HCT116 (cell line): ENCODE measurements at regions not wholly inside any gene's neighbourhood (a gene's known extent, or its start where the extent isn't known, plus 50 kb on each side); places are given as distances from the start of the nearest gene placed in this dataset.
"Not testable (repeated sequence)": the region's sequence is repeated elsewhere in the genome, so short reads cannot be mapped to it uniquely, and the experiment has no call there.

Experiments used
- ATAC-seq: fragments of 200-7000 bp; cut with Tn5 transposase; 2 replicates; pipeline ENCODE4 v1.9.1; 2020; ENCODE audit warnings: mild to moderate bottlenecking, moderate library complexity
- BruUV-seq: library from RNA; stranded (reverse); fragments of 400-500 nt; replicated peaks from 2 replicates; lab custom pipeline; 2021; lab: Mats Ljungman, UMichigan
- CTCF ChIA-PET: fragments of 300-600 bp; sonication (Branson Sonifier 250); formaldehyde crosslinking; loops from one replicate; lab custom pipeline; 2021; ENCODE audit warnings: antibody characterized with exemption; lab: Charles Lee
- POLR2A ChIA-PET: fragments of 300-600, 350-600 bp; sonication (Branson Sonifier 250); formaldehyde crosslinking; loops from one replicate; lab custom pipeline; 2021; ENCODE audit warnings: antibody characterized with exemption; lab: Charles Lee
- RAD21 ChIA-PET, 2 experiments: fragments of 300-600 bp; sonication (Branson Sonifier 250); formaldehyde crosslinking; loops; one replicate each; lab custom pipeline; 2023; ENCODE audit warnings: low total read pairs in 2 of 2; ENCODE audit not compliant: uncharacterized antibody in 2 of 2, unreplicated experiment in 2 of 2, low non-redundant PET in 1 of 2; lab: Charles Lee
- DNase-seq: peaks from one replicate; pipeline ENCODE4 v3.0.0-alpha.2; 2010; ENCODE audit warnings: low read depth, low spot score
- H2AFZ ChIP-seq: fragments of 200-600 bp; shearing (Covaris generic), sonication (generic); 2 replicates; pipeline ENCODE4 v1.6.1; 2017; ENCODE audit warnings: low read depth, mixed run types, mixed read lengths, antibody characterized with exemption, low read length; ENCODE audit not compliant: poor library complexity, severe bottlenecking
- H3K27ac ChIP-seq: 2 replicates; pipeline ENCODE4 v1.5.1; 2012; ENCODE audit warnings: low read depth, low read length
- H3K27me3 ChIP-seq: fragments of 200-600 bp; sonication (generic); 2 replicates; pipeline ENCODE4 v1.6.1; 2016; ENCODE audit warnings: mixed run types, low read length, mixed read lengths; ENCODE audit not compliant: insufficient read depth
- H3K36me3 ChIP-seq, 2 experiments: fragments of 200-500 bp in 1 of 2; fragments of 200-600 bp in 1 of 2; sonication (Bioruptor generic) in 1 of 2; sonication (generic) in 1 of 2; 2 replicates each; pipeline versions ENCODE4 v1.5.1 to v1.6.1; 2014 to 2016; ENCODE audit warnings: low read length in 2 of 2, inconsistent platforms in 1 of 2, mixed read lengths in 1 of 2, mixed run types in 1 of 2; ENCODE audit not compliant: insufficient read depth in 2 of 2, control insufficient read depth in 1 of 2
- H3K4me1 ChIP-seq, 2 experiments: fragments of 200-600 bp in 1 of 2; sonication (generic) in 1 of 2; 2 replicates each; pipeline versions ENCODE4 v1.5.1 to v1.6.1; 2012 to 2017; ENCODE audit warnings: low read length in 2 of 2, inconsistent platforms in 1 of 2, mild to moderate bottlenecking in 1 of 2, mixed read lengths in 1 of 2, mixed run types in 1 of 2, moderate library complexity in 1 of 2; ENCODE audit not compliant: insufficient read depth in 2 of 2, control insufficient read depth in 1 of 2
- H3K4me2 ChIP-seq: fragments of 200-600 bp; sonication (generic); 2 replicates; pipeline ENCODE4 v1.6.1; 2017; ENCODE audit warnings: mixed run types, low read length, mixed read lengths
- H3K4me3 ChIP-seq, 2 experiments: fragments of 200-600 bp in 1 of 2; sonication (generic) in 1 of 2; replicated peaks in 1 of 2; 2 replicates each; pipeline ENCODE4 v1.5.1; 2011 to 2016; ENCODE audit warnings: low read length in 2 of 2, control low read depth in 1 of 2, low read depth in 1 of 2, mild to moderate bottlenecking in 1 of 2, mixed read lengths in 1 of 2, mixed run types in 1 of 2
- H3K79me2 ChIP-seq: fragments of 200-600 bp; sonication (generic); 2 replicates; pipeline ENCODE4 v1.6.1; 2017; ENCODE audit warnings: mild to moderate bottlenecking, mixed run types, low read length, moderate library complexity, mixed read lengths; ENCODE audit not compliant: insufficient read depth
- H3K9ac ChIP-seq: fragments of 200-600 bp; sonication (generic); 2 replicates; pipeline ENCODE4 v1.6.1; 2016; ENCODE audit warnings: low read length, mixed read lengths
- H3K9me2 ChIP-seq: fragments of 200-600 bp; sonication (generic), shearing (Covaris generic); 2 replicates; pipeline ENCODE4 v1.6.1; 2017; ENCODE audit warnings: mixed run types, mild to moderate bottlenecking, moderate library complexity; ENCODE audit not compliant: insufficient read depth
- H3K9me3 ChIP-seq, 2 experiments: fragments of 200-500 bp in 1 of 2; fragments of 200-600 bp in 1 of 2; sonication (Bioruptor generic) in 1 of 2; sonication (generic) in 1 of 2; 2 replicates each; pipeline ENCODE4 v1.6.1; 2014 to 2017; ENCODE audit warnings: low read length in 2 of 2, mixed read lengths in 2 of 2, inconsistent platforms in 1 of 2, low read depth in 1 of 2, mild to moderate bottlenecking in 1 of 2, mixed run types in 1 of 2, moderate library complexity in 1 of 2; ENCODE audit not compliant: control insufficient read depth in 1 of 2, insufficient read depth in 1 of 2
- H4K20me1 ChIP-seq: fragments of 200-600 bp; sonication (generic), shearing (Covaris generic); 2 replicates; pipeline ENCODE4 v1.6.1; 2017; ENCODE audit warnings: mixed run types, mild to moderate bottlenecking, moderate library complexity; ENCODE audit not compliant: insufficient read depth
- CBX3 ChIP-seq: IDR thresholded peaks from 2 replicates; pipeline ENCODE4 v1.6.1; 2012; ENCODE audit warnings: low read depth
- CEBPB ChIP-seq: IDR thresholded peaks from 2 replicates; pipeline ENCODE4 v1.6.1; 2012; ENCODE audit warnings: low read depth
- ELF1 ChIP-seq: IDR thresholded peaks from 2 replicates; pipeline ENCODE4 v1.6.1; 2012; ENCODE audit warnings: low read depth, borderline replicate concordance
- EZH2phosphoT487 ChIP-seq: fragments of 200-600 bp; IDR thresholded peaks from 2 replicates; pipeline ENCODE4 v1.6.1; 2018; ENCODE audit warnings: antibody characterized with exemption, borderline replicate concordance
- FOSL1 ChIP-seq: IDR thresholded peaks from 2 replicates; pipeline ENCODE4 v1.6.1; 2012; ENCODE audit warnings: low read depth
- POLR2A ChIP-seq: IDR thresholded peaks from 2 replicates; pipeline ENCODE4 v1.7.0; 2011; ENCODE audit warnings: borderline replicate concordance; ENCODE audit not compliant: insufficient read depth, insufficient read length; ENCODE audit errors: extremely low read depth
- POLR2AphosphoS5 ChIP-seq: IDR thresholded peaks from 2 replicates; pipeline ENCODE4 v1.6.1; 2011; ENCODE audit warnings: mild to moderate bottlenecking, low read depth, low read length, moderate library complexity
- SIN3A ChIP-seq: IDR thresholded peaks from 2 replicates; pipeline ENCODE4 v1.6.1; 2012; ENCODE audit warnings: low read depth
- SP1 ChIP-seq: IDR thresholded peaks from 2 replicates; pipeline ENCODE4 v1.6.1; 2012; ENCODE audit warnings: low read depth
- SRF ChIP-seq: IDR thresholded peaks from 2 replicates; pipeline ENCODE4 v1.6.1; 2012; ENCODE audit warnings: low read depth
- TCF7L2 ChIP-seq: IDR thresholded peaks from 2 replicates; pipeline ENCODE4 v1.7.0; 2011; ENCODE audit warnings: borderline replicate concordance, inconsistent platforms; ENCODE audit not compliant: insufficient read depth, insufficient read length; ENCODE audit errors: extremely low read depth
- ZFX ChIP-seq: fragments of 450-650 bp; IDR thresholded peaks from 2 replicates; pipeline ENCODE4 v1.6.1; 2017
- intact Hi-C: fragments of 100-400 bp; cut with micrococcal nuclease; formaldehyde crosslinking; loops from 2 replicates; pipeline ENCODE4 v1.10.0; 2022
- TF ChIP-seq, protein P1 (sequence below): IDR thresholded peaks from 2 replicates; pipeline ENCODE4 v1.6.1; 2012

DNA sequence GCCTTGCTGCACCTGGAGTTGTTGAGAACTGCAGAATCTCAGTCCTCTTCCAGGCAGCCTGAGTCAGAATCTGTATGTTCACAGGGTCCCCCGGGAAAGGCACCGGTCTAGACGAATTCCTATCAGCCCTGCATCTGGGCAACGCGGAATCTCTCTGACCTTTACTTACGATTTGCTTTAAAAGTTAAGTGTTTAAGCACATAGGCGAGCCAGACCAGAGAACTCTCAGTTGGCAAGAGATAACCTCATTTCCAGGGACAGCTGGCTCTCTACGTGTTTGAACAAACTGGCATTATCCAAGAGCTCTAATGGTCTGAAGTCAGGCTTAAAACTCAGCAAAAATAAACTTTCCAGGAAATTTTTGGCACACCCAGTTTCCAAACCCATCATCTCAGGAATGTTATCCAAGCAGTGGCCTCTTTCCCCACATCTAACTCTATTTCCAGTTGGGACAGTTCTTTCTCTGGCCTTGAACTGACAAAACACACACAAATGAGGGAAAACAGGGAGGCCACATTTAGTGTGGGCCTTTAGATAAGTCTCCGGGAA lies 53.4 kb downstream of the HES1 start:
- Histone ChIP-seq H3K9ac (no peak overlapping the region), H3K9me3 (no peaks in the 10 kb centered on the region), H3K4me2 (no peak overlapping the region), H3K9me2 (no peaks in the 10 kb centered on the region), H3K36me3 (no peaks in the 10 kb centered on the region), H3K27ac (no peak overlapping the region), H2AFZ (no peak overlapping the region), H3K4me1 (no peaks in the 10 kb centered on the region), H3K4me3 (no peak overlapping the region), H3K27me3 (no peaks in the 10 kb centered on the region), H4K20me1 (no peaks in the 10 kb centered on the region), H3K79me2 (no peaks in the 10 kb centered on the region)
- BruUV-seq: no TSS peak
- TF ChIP-seq SIN3A (no peak), EZH2phosphoT487 (no peak), POLR2A (no peak), POLR2AphosphoS5 (no peak), SRF (no peak), ZFX (no peak), SP1 (no peak), TCF7L2 (no peak), FOSL1 (no peak), ELF1 (no peak), CEBPB (no peak), CBX3 (no peak)
- TF ChIP-seq, protein P1, sequence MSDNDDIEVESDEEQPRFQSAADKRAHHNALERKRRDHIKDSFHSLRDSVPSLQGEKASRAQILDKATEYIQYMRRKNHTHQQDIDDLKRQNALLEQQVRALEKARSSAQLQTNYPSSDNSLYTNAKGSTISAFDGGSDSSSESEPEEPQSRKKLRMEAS: no peak
- no peak for ATAC-seq
- POLR2A ChIA-PET: no interaction called here
- RAD21 ChIA-PET: no interaction called here
- DNase-seq: no peak
- intact Hi-C loops: no loop called here
- CTCF ChIA-PET: no interaction called here

DNA sequence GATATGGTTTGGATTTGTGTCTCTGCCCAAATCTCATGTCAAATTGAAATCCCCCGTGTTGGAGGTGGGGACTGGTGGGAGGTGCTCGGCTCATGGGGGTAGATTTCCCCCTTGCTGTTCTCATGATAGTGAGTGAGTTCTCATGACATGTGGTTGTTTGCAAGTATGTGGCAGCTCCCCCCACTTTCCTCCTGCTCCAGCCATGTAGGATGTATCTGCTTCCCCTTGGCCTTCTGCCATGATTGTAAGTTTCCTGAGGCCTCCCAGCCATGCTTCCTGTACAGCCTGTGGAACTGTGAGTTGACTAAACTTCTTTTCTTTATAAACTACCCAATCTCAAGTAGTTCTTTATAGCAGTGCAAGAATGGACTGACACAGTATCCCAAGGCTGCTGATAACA lies 55.9 kb downstream of the HES1 start:
- H4K20me1 ChIP-seq, H3K9ac ChIP-seq, POLR2A ChIA-PET, H3K4me3 ChIP-seq, H2AFZ ChIP-seq, H3K4me1 ChIP-seq, H3K9me2 ChIP-seq, H3K4me2 ChIP-seq, RAD21 ChIA-PET, H3K27ac ChIP-seq, H3K9me3 ChIP-seq, H3K79me2 ChIP-seq, H3K27me3 ChIP-seq, H3K36me3 ChIP-seq, BruUV-seq, intact Hi-C loops, ATAC-seq, CTCF ChIA-PET, DNase-seq: not testable (repeated sequence)
